ENCODE measurements at regions not wholly inside any gene's neighbourhood (a gene's known extent, or its start where the extent isn't known, plus 50 kb on each side); places are given as distances from the start of the nearest gene placed in this dataset.

- Histone ChIP-seq H4K5ac (ENCODE audit: insufficient read length, low read depth, low read length) (no peak overlapping the region), H3K79me2 (ENCODE audit: insufficient read depth, low read length) (no peaks in the 10 kb centered on the region), H2AK5ac (ENCODE audit: insufficient read length, low read length) (no peak overlapping the region), H4K8ac (replicated peaks; ENCODE audit: insufficient read length, low read depth, low read length) (no peak overlapping the region), H2BK15ac (ENCODE audit: low read depth, low read length) (no peak overlapping the region), H3K4me2 (ENCODE audit: insufficient read depth, insufficient read length, low read length) (no peak overlapping the region), H3K23ac (ENCODE audit: insufficient read length, low read depth, low read length) (no peak overlapping the region), H3K14ac (ENCODE audit: insufficient read depth, low read length) (no peak overlapping the region), H3K9ac (ENCODE audit: extremely low read depth, insufficient read length, low read length) (no peak overlapping the region), H3K18ac (ENCODE audit: insufficient read length, low read depth, low read length) (no peak overlapping the region), H3K56ac (ENCODE audit: insufficient read length, low read depth, low read length) (no peak overlapping the region), H3K4me1 (ENCODE audit: insufficient read depth, low read length) (no peaks in the 10 kb centered on the region), H3K4ac (ENCODE audit: low read depth, low read length) (no peak overlapping the region), H2BK5ac (ENCODE audit: insufficient read length, low read length) (no peak overlapping the region), H4K91ac (ENCODE audit: insufficient read length, low read depth, low read length) (no peak overlapping the region), H3K79me1 (ENCODE audit: insufficient read depth, low read depth, low read length, poor library complexity, severe bottlenecking) (no peaks in the 10 kb centered on the region), H3K27me3 (ENCODE audit: insufficient read depth, low read length) (no peaks in the 10 kb centered on the region), H3K27ac (ENCODE audit: insufficient read length, low read depth, low read length) (no peak overlapping the region), H4K20me1 (ENCODE audit: control insufficient read depth, insufficient read depth, insufficient read length) (no peaks in the 10 kb centered on the region), H2BK12ac (ENCODE audit: insufficient read length, low read depth, low read length) (no peak overlapping the region), H2BK120ac (ENCODE audit: low read depth, low read length, poor library complexity, severe bottlenecking) (no peak overlapping the region), H3K23me2 (ENCODE audit: insufficient read length, low read depth, low read length, poor library complexity, severe bottlenecking) (no peaks in the 10 kb centered on the region), H3K9me3 (ENCODE audit: control insufficient read depth, low read depth, low read length) (no peaks in the 10 kb centered on the region), H2BK20ac (ENCODE audit: low read depth, low read length, poor library complexity, severe bottlenecking) (no peak overlapping the region), H3T11ph (ENCODE audit: low read length) (no peak overlapping the region), H2AFZ (ENCODE audit: low read length) (no peak overlapping the region)
- Mint-ChIP-seq H3K36me3 (ENCODE audit: insufficient read depth in 1 of 3, low read depth in 3 of 3) (no peaks in the 10 kb centered on the region; a peak in 1 of 7 replicates), H3K9me3 (peaks cover 0 to 3% of the 10 kb centered on the region in 2 experiments; a peak in 4 of 5 replicates), H3K4me3 (no peak overlapping the region), H3K4me1 (peaks cover 3 to 6% of the 10 kb centered on the region in 2 experiments; a peak in 3 of 4 replicates), H3K27ac (no peak overlapping the region), H3K27me3 (ENCODE audit: low read depth) (no peaks in the 10 kb centered on the region)
- DNase-seq = no peak
- no peak for TF ChIP-seq CTCF (conservative IDR thresholded peaks at IDR 0.05)
- no CpG with 5 or more reads among the region's 2 CpGs for WGBS (ENCODE audit: extremely low coverage, insufficient read length, low lambda C conversion rate)
These were observed 256.0 kb downstream of the VAPA start for GRCh38 chr18:10169814-10170213.

Measured in H9 (cell line).